MV-4-11 (cell line): ENCODE measurements at regions not wholly inside any gene's neighbourhood (a gene's known extent, or its start where the extent isn't known, plus 50 kb on each side); places are given as distances from the start of the nearest gene placed in this dataset.

ENCODE experiments used
- DNase-seq: peaks from one replicate; lab custom pipeline; 2025; lab: John Stamatoyannopoulos, UW

- DNase-seq: peak; percentile 36
Observed at GRCh38 chr14:54175298-54175942, 218.8 kb upstream of the BMP4 start.

GRCh38 chr14:54177019-54177418 is 219.8 kb upstream of the CDKN3 start:
- DNase-seq: no peak

- no peak for DNase-seq
Observed at GRCh38 chr14:54177641-54178621, 218.9 kb upstream of the CDKN3 start.

- DNase-seq: no peak
Observed at GRCh38 chr14:54182419-54183045, 214.3 kb upstream of the CDKN3 start.

GRCh38 chr14:54186821-54187763 is 209.7 kb upstream of the CDKN3 start:
- DNase-seq: no peak

- no peak for DNase-seq
Observed at GRCh38 chr14:54188064-54188666, 208.6 kb upstream of the CDKN3 start.

- no peak for DNase-seq
Observed at GRCh38 chr14:54189333-54189732, 207.5 kb upstream of the CDKN3 start.

GRCh38 chr14:54189748-54190354 is 207.0 kb upstream of the CDKN3 start:
- DNase-seq: no peak

GRCh38 chr14:54191846-54192245 is 205.0 kb upstream of the CDKN3 start:
- no peak for DNase-seq

- DNase-seq: no peak
Observed at GRCh38 chr14:54192610-54193009, 204.2 kb upstream of the CDKN3 start.

GRCh38 chr14:54193871-54194270 is 202.9 kb upstream of the CDKN3 start:
- no peak for DNase-seq

- no peak for DNase-seq
Observed at GRCh38 chr14:54194501-54194900, 202.3 kb upstream of the CDKN3 start.

- DNase-seq: no peak
Observed at GRCh38 chr14:54197369-54197768, 199.4 kb upstream of the CDKN3 start.

GRCh38 chr14:54200726-54201125 is 196.1 kb upstream of the CDKN3 start:
- DNase-seq: peak; percentile 27

- no peak for DNase-seq
Observed at GRCh38 chr14:54202288-54202687, 194.5 kb upstream of the CDKN3 start.

GRCh38 chr14:54206516-54206915 is 190.3 kb upstream of the CDKN3 start:
- DNase-seq: no peak

- no peak for DNase-seq
Observed at GRCh38 chr14:54207075-54207474, 189.7 kb upstream of the CDKN3 start.

GRCh38 chr14:54207476-54208462 is 189.0 kb upstream of the CDKN3 start:
- DNase-seq: no peak

GRCh38 chr14:54208751-54209150 is 188.1 kb upstream of the CDKN3 start:
- no peak for DNase-seq
